Glutamatergic neuron (in vitro differentiated cells): ENCODE measurements at regions not wholly inside any gene's neighbourhood (a gene's known extent, or its start where the extent isn't known, plus 50 kb on each side); places are given as distances from the start of the nearest gene placed in this dataset.
A peak's percentile ranks its signal among the peaks of the same experiment; 100 is the strongest.

Source experiments
- DNase-seq: peaks from one replicate; pipeline ENCODE4 v3.0.0; 2022
- H3K27ac Mint-ChIP-seq: one replicate; pipeline ENCODE4 v1.8.0; 2020; ENCODE audit warnings: mild to moderate bottlenecking, mixed read lengths, inconsistent platforms; ENCODE audit not compliant: unreplicated experiment
- H3K27me3 Mint-ChIP-seq: one replicate; pipeline ENCODE4 v1.8.0; 2020; ENCODE audit warnings: mild to moderate bottlenecking, moderate library complexity, mixed read lengths, inconsistent platforms; ENCODE audit not compliant: unreplicated experiment
- H3K36me3 Mint-ChIP-seq: one replicate; pipeline ENCODE4 v1.8.0; 2020; ENCODE audit warnings: mild to moderate bottlenecking, mixed read lengths, inconsistent platforms; ENCODE audit not compliant: unreplicated experiment
- H3K4me1 Mint-ChIP-seq: one replicate; pipeline ENCODE4 v1.8.0; 2020; ENCODE audit warnings: mild to moderate bottlenecking, low read depth, mixed read lengths, inconsistent platforms; ENCODE audit not compliant: unreplicated experiment
- H3K4me3 Mint-ChIP-seq: one replicate; pipeline ENCODE4 v1.8.0; 2020; ENCODE audit warnings: mild to moderate bottlenecking, mixed read lengths, inconsistent platforms; ENCODE audit not compliant: unreplicated experiment
- H3K9me3 Mint-ChIP-seq: one replicate; pipeline ENCODE4 v1.8.0; 2020; ENCODE audit warnings: mild to moderate bottlenecking, moderate library complexity, mixed read lengths, inconsistent platforms; ENCODE audit not compliant: unreplicated experiment
- CTCF ChIP-seq: fragments of 200-600 bp; sonication (generic); IDR thresholded peaks from one replicate; pipeline ENCODE4 v1.5.0; 2021; ENCODE audit not compliant: partially characterized antibody, unreplicated experiment

- no peaks in the 10 kb centered on the region for H3K27me3 Mint-ChIP-seq
- no peak overlapping the region for H3K27ac Mint-ChIP-seq
- peaks cover 20% of the 10 kb centered on the region for H3K4me1 Mint-ChIP-seq
- no peaks in the 10 kb centered on the region for H3K36me3 Mint-ChIP-seq
- no peaks in the 10 kb centered on the region for H3K9me3 Mint-ChIP-seq
- DNase-seq, result no peak
- H3K4me3 Mint-ChIP-seq, result no peak overlapping the region
- TF ChIP-seq CTCF, result peak; percentile 22
Observed at GRCh38 chr18:2471523-2471922, 99.8 kb downstream of the METTL4 start.

- no peak overlapping the region for H3K4me3 Mint-ChIP-seq
- no peak for DNase-seq
- no peaks in the 10 kb centered on the region for H3K27me3 Mint-ChIP-seq
- no peaks in the 10 kb centered on the region for H3K9me3 Mint-ChIP-seq
- H3K4me1 Mint-ChIP-seq, result peaks cover 3% of the 10 kb centered on the region
- no peak overlapping the region for H3K27ac Mint-ChIP-seq
- no peak for TF ChIP-seq CTCF
- no peaks in the 10 kb centered on the region for H3K36me3 Mint-ChIP-seq
Observed at GRCh38 chr18:2478662-2479061, 92.6 kb downstream of the METTL4 start.

- no peaks in the 10 kb centered on the region for H3K9me3 Mint-ChIP-seq
- DNase-seq, result no peak
- no peaks in the 10 kb centered on the region for H3K27me3 Mint-ChIP-seq
- H3K27ac Mint-ChIP-seq, result no peak overlapping the region
- no peak overlapping the region for H3K4me3 Mint-ChIP-seq
- TF ChIP-seq CTCF, result no peak
- peaks cover 3% of the 10 kb centered on the region for H3K4me1 Mint-ChIP-seq
- no peaks in the 10 kb centered on the region for H3K36me3 Mint-ChIP-seq
Observed at GRCh38 chr18:2480536-2480935, 90.8 kb downstream of the METTL4 start.

- TF ChIP-seq CTCF, result no peak
- DNase-seq, result no peak
- Mint-ChIP-seq H3K36me3 (no peaks in the 10 kb centered on the region), H3K27me3 (no peaks in the 10 kb centered on the region), H3K27ac (no peak overlapping the region), H3K4me3 (no peak overlapping the region), H3K4me1 (peaks cover 3% of the 10 kb centered on the region), H3K9me3 (no peaks in the 10 kb centered on the region)
Observed at GRCh38 chr18:2482706-2483475, 88.4 kb downstream of the METTL4 start.

- Mint-ChIP-seq H3K27ac (no peak overlapping the region), H3K4me3 (no peak overlapping the region), H3K36me3 (no peaks in the 10 kb centered on the region), H3K9me3 (no peaks in the 10 kb centered on the region), H3K4me1 (peaks cover 3% of the 10 kb centered on the region), H3K27me3 (no peaks in the 10 kb centered on the region)
- DNase-seq, result no peak
- no peak for TF ChIP-seq CTCF
Observed at GRCh38 chr18:2485983-2486382, 85.3 kb downstream of the METTL4 start.
